Panc1 (cell line): ENCODE measurements at regions not wholly inside any gene's neighbourhood (a gene's known extent, or its start where the extent isn't known, plus 50 kb on each side); places are given as distances from the start of the nearest gene placed in this dataset.

ENCODE experiments used
- ATAC-seq: fragments of 200-7000 bp; cut with Tn5 transposase; 2 replicates; pipeline ENCODE4 v1.9.1; 2020; ENCODE audit warnings: mild to moderate bottlenecking, moderate library complexity
- BruUV-seq: library from RNA; stranded (reverse); fragments of 400-500 nt; replicated peaks from 2 replicates; lab custom pipeline; 2021; lab: Mats Ljungman, UMichigan
- CTCF ChIA-PET: fragments of 300-600 bp; sonication (Branson Sonifier 250); formaldehyde crosslinking; loops from one replicate; lab custom pipeline; 2022; ENCODE audit warnings: antibody characterized with exemption; lab: Charles Lee
- POLR2A ChIA-PET: fragments of 300-600 bp; sonication (Branson Sonifier 250); formaldehyde crosslinking; loops from one replicate; lab custom pipeline; 2022; ENCODE audit warnings: antibody characterized with exemption; lab: Charles Lee
- DNase-seq: peaks from one replicate; pipeline ENCODE4 v3.0.0-alpha.2; 2010; ENCODE audit warnings: low read depth, low spot score
- H3K27ac ChIP-seq: 2 replicates; pipeline ENCODE4 v1.5.1; 2011; ENCODE audit warnings: mild to moderate bottlenecking, low read length, inconsistent platforms
- H3K27me3 ChIP-seq: fragments of 200-500 bp; sonication (Bioruptor generic); 2 replicates; pipeline ENCODE4 v1.6.0; 2014; ENCODE audit warnings: low read length, inconsistent platforms; ENCODE audit not compliant: control insufficient read depth, insufficient read depth
- H3K36me3 ChIP-seq: fragments of 200-500 bp; sonication (Bioruptor generic); 2 replicates; pipeline ENCODE4 v1.5.1; 2014; ENCODE audit warnings: inconsistent platforms, mild to moderate bottlenecking, low read length, moderate library complexity; ENCODE audit not compliant: control insufficient read depth, insufficient read depth
- H3K4me1 ChIP-seq: 2 replicates; pipeline ENCODE4 v1.5.1; 2011; ENCODE audit warnings: inconsistent platforms, mild to moderate bottlenecking, low read length, moderate library complexity; ENCODE audit not compliant: control insufficient read depth, insufficient read depth
- H3K4me3 ChIP-seq, 2 experiments: 2 replicates each; pipeline ENCODE4 v1.5.1; 2011 to 2012; ENCODE audit warnings: low read depth in 2 of 2, low read length in 2 of 2, mild to moderate bottlenecking in 2 of 2, inconsistent platforms in 1 of 2, moderate library complexity in 1 of 2
- H3K9me3 ChIP-seq: fragments of 200-500 bp; sonication (Bioruptor generic); 2 replicates; pipeline ENCODE4 v1.5.1; 2014; ENCODE audit warnings: low read depth, mild to moderate bottlenecking, inconsistent platforms, low read length, moderate library complexity; ENCODE audit not compliant: control insufficient read depth, insufficient read depth
- POLR2AphosphoS5 ChIP-seq: IDR thresholded peaks from 2 replicates; pipeline ENCODE4 v1.6.1; 2012; ENCODE audit warnings: mild to moderate bottlenecking, low read depth, low read length, moderate library complexity
- SIN3A ChIP-seq: IDR thresholded peaks from 2 replicates; pipeline ENCODE4 v1.6.1; 2012; ENCODE audit warnings: low read depth, mild to moderate bottlenecking, low read length, moderate library complexity, borderline replicate concordance; ENCODE audit not compliant: insufficient read depth
- TCF7L2 ChIP-seq: IDR thresholded peaks from 2 replicates; pipeline ENCODE4 v1.6.1; 2011; ENCODE audit warnings: mild to moderate bottlenecking, low read depth, low read length, inconsistent platforms
- in situ Hi-C: cut with HindIII; loops from 2 replicates; pipeline ENCODE4 v1.10.0; 2016; ENCODE audit warnings: low sequenced_read_pairs, low pct_unique_long_range_greater_than_20kb
- intact Hi-C: fragments of 100-400 bp; cut with micrococcal nuclease; formaldehyde crosslinking; loops from one replicate; pipeline ENCODE4 v1.10.0; 2022; ENCODE audit not compliant: unreplicated experiment
- TF ChIP-seq, protein P1 (sequence below), 2 experiments: IDR thresholded peaks; 2 replicates each; pipeline ENCODE4 v1.6.1; 2011 to 2012; ENCODE audit warnings: low read depth in 2 of 2, control low read depth in 1 of 2, low read length in 1 of 2, mild to moderate bottlenecking in 1 of 2, moderate library complexity in 1 of 2; ENCODE audit not compliant: insufficient read depth in 1 of 2
- TF ChIP-seq, protein P2 (sequence below): fragments of 450-650 bp; IDR thresholded peaks from 2 replicates; pipeline ENCODE4 v1.5.1; 2017; ENCODE audit warnings: mild to moderate bottlenecking

DNA sequence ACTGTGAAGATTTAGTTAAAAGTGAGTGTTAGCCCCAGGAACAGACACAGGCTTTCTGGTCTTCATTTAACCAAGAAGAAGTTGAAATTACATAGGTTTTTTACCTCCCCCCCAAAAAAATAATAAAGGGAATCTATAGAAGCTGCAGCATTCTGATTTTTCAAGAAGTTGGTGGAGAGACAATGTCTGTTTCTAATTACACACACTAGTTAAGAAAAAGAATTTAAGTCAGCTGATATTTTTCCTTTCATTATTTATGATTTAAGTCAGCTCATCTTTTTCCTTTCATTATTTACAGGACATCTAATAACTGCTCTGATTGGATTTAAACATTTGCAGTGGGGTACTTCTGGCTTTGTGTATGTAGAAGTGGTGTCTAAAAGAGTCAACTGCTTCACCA lies 201.4 kb upstream of the NRP1 start:
- CTCF ChIA-PET, result no interaction called here
- no TSS peak for BruUV-seq
- intact Hi-C loops, result no loop called here

DNA sequence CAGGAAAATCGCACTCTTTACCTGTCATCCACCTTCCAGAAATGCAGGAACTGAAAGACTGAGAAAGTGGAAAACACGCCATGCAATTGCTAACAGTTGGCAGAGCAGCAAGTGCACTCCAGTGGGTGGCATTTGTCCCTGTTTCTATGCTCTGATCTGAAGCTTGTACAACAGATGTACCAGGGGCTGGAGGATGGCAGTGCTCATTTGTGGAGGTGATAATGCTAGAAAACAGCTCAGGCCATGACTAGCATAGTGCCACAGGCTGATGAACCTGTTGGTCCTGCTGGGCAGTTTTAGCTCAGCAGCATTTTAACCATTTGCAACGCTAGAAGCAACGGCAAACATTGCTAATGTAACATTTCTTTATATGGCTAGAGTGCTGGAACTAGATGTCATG lies 199.9 kb upstream of the NRP1 start:
- no peaks in the 10 kb centered on the region for H3K36me3 ChIP-seq
- ChIA-PET CTCF (interaction anchor here (0.7 kb wide), 1 partner anchor 532 kb away, joined by 3 read pairs; no protein-coding TSS in a partner anchor), POLR2A (no interaction called here)
- no peaks in the 10 kb centered on the region for H3K4me1 ChIP-seq
- no peak overlapping the region for H3K27ac ChIP-seq
- intact Hi-C loops (no loop called here), in situ Hi-C loops (no loop called here)
- no peaks in the 10 kb centered on the region for H3K27me3 ChIP-seq
- TF ChIP-seq, protein P1, sequence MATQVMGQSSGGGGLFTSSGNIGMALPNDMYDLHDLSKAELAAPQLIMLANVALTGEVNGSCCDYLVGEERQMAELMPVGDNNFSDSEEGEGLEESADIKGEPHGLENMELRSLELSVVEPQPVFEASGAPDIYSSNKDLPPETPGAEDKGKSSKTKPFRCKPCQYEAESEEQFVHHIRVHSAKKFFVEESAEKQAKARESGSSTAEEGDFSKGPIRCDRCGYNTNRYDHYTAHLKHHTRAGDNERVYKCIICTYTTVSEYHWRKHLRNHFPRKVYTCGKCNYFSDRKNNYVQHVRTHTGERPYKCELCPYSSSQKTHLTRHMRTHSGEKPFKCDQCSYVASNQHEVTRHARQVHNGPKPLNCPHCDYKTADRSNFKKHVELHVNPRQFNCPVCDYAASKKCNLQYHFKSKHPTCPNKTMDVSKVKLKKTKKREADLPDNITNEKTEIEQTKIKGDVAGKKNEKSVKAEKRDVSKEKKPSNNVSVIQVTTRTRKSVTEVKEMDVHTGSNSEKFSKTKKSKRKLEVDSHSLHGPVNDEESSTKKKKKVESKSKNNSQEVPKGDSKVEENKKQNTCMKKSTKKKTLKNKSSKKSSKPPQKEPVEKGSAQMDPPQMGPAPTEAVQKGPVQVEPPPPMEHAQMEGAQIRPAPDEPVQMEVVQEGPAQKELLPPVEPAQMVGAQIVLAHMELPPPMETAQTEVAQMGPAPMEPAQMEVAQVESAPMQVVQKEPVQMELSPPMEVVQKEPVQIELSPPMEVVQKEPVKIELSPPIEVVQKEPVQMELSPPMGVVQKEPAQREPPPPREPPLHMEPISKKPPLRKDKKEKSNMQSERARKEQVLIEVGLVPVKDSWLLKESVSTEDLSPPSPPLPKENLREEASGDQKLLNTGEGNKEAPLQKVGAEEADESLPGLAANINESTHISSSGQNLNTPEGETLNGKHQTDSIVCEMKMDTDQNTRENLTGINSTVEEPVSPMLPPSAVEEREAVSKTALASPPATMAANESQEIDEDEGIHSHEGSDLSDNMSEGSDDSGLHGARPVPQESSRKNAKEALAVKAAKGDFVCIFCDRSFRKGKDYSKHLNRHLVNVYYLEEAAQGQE (IDR thresholded peaks at IDR 0.05; ENCODE audit: insufficient read depth in 1 of 2, low read depth in 2 of 2, low read length in 1 of 2), result no peak
- TF ChIP-seq SIN3A, result no peak
- TF ChIP-seq TCF7L2, result no peak
- TF ChIP-seq, protein P2, sequence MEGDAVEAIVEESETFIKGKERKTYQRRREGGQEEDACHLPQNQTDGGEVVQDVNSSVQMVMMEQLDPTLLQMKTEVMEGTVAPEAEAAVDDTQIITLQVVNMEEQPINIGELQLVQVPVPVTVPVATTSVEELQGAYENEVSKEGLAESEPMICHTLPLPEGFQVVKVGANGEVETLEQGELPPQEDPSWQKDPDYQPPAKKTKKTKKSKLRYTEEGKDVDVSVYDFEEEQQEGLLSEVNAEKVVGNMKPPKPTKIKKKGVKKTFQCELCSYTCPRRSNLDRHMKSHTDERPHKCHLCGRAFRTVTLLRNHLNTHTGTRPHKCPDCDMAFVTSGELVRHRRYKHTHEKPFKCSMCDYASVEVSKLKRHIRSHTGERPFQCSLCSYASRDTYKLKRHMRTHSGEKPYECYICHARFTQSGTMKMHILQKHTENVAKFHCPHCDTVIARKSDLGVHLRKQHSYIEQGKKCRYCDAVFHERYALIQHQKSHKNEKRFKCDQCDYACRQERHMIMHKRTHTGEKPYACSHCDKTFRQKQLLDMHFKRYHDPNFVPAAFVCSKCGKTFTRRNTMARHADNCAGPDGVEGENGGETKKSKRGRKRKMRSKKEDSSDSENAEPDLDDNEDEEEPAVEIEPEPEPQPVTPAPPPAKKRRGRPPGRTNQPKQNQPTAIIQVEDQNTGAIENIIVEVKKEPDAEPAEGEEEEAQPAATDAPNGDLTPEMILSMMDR, result no peak
- TF ChIP-seq POLR2AphosphoS5, result no peak
- H3K4me3 ChIP-seq, result no peak overlapping the region
- no peaks in the 10 kb centered on the region for H3K9me3 ChIP-seq
- DNase-seq (no peak), ATAC-seq (no peak)
- BruUV-seq, result no TSS peak

More for the DNA sequence above, 201.4 kb upstream of the NRP1 start:
- TF ChIP-seq POLR2AphosphoS5 (no peak), TCF7L2 (no peak), SIN3A (no peak)
- TF ChIP-seq, protein P2, result no peak
- TF ChIP-seq, protein P1 (IDR thresholded peaks at IDR 0.05; ENCODE audit: insufficient read depth in 1 of 2, low read depth in 2 of 2, low read length in 1 of 2), result no peak
- POLR2A ChIA-PET, result no interaction called here
- no peak for ATAC-seq
- Histone ChIP-seq H3K4me3 (no peak overlapping the region), H3K9me3 (no peaks in the 10 kb centered on the region), H3K27ac (no peak overlapping the region), H3K4me1 (no peaks in the 10 kb centered on the region), H3K27me3 (no peaks in the 10 kb centered on the region), H3K36me3 (no peaks in the 10 kb centered on the region)
- in situ Hi-C loops, result no loop called here
- no peak for DNase-seq
